ENCODE measurements at regions not wholly inside any gene's neighbourhood (a gene's known extent, or its start where the extent isn't known, plus 50 kb on each side); places are given as distances from the start of the nearest gene placed in this dataset.

DNA sequence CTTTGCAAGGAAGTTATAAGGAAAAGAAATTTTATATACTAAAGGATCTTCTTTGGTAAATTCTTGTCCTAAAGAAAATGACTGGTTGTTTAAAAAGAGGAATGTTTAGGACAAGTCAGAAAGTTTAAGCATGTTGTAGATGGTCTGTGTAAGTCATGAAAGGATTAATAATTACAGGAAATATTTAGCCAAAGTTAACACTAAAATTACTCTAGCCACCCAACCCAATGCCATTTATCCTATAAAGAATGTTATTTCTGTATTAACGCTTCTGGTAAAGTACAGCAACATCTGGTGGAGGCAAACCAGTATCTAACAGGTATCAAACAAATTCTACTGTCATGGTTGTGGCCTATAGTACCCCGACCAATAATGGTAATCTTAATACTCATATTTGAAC, 546.9 kb upstream of the PKDCC start:
- TF ChIP-seq POLR2AphosphoS5 (IDR thresholded peaks at IDR 0.05) (no peak), POLR2A (IDR thresholded peaks at IDR 0.05) (no peak)
- TF ChIP-seq, protein P1, sequence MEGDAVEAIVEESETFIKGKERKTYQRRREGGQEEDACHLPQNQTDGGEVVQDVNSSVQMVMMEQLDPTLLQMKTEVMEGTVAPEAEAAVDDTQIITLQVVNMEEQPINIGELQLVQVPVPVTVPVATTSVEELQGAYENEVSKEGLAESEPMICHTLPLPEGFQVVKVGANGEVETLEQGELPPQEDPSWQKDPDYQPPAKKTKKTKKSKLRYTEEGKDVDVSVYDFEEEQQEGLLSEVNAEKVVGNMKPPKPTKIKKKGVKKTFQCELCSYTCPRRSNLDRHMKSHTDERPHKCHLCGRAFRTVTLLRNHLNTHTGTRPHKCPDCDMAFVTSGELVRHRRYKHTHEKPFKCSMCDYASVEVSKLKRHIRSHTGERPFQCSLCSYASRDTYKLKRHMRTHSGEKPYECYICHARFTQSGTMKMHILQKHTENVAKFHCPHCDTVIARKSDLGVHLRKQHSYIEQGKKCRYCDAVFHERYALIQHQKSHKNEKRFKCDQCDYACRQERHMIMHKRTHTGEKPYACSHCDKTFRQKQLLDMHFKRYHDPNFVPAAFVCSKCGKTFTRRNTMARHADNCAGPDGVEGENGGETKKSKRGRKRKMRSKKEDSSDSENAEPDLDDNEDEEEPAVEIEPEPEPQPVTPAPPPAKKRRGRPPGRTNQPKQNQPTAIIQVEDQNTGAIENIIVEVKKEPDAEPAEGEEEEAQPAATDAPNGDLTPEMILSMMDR (IDR thresholded peaks at IDR 0.05 in 8 of 11, conservative IDR thresholded peaks at IDR 0.05 in 3 of 11), result no peak
